K562 (cell line): ENCODE measurements at regions not wholly inside any gene's neighbourhood (a gene's known extent, or its start where the extent isn't known, plus 50 kb on each side); places are given as distances from the start of the nearest gene placed in this dataset.

Source experiments
- ATAC-seq: fragments of 200-7000 bp; cut with Tn5 transposase; 3 replicates; pipeline ENCODE4 v1.9.1; 2020; ENCODE audit warnings: moderate library complexity
- BruUV-seq: library from RNA; stranded (reverse); fragments of 400-500 nt; replicated peaks from 2 replicates; lab custom pipeline; 2021; lab: Mats Ljungman, UMichigan
- CTCF ChIA-PET: fragments of 300-600 bp; formaldehyde crosslinking; extraction: SDS; loops from one replicate; lab custom pipeline; 2021; ENCODE audit warnings: low intra/inter-chr PET ratio; lab: Yijun Ruan, JAX
- POLR2A ChIA-PET: fragments of 300-600, 350-650 bp; sonication (Branson Sonifier 250); formaldehyde crosslinking; extraction: SDS; loops from one replicate; lab custom pipeline; 2021; ENCODE audit warnings: antibody characterized with exemption, inconsistent platforms; lab: Yijun Ruan, JAX
- DNase-seq, 4 experiments: peaks; one replicate each; pipeline versions ENCODE4 v3.0.0 to v3.0.0-alpha.2; 2011 to 2018; ENCODE audit warnings: low spot score in 3 of 4, mixed read lengths in 3 of 4; ENCODE audit errors: extremely low read depth in 1 of 4
- FAIRE-seq: peaks from 2 replicates; lab custom pipeline; 2011; peaks lifted over from hg19 to GRCh38; lab: Jason Lieb, UNC
- H2AFZ ChIP-seq: 2 replicates; pipeline ENCODE4 v1.6.0; 2011; ENCODE audit warnings: low read depth, low read length, control low read depth, inconsistent platforms
- H3K27ac ChIP-seq: fragments of 200-600 bp; 3 replicates; pipeline ENCODE4 v1.8.0; 2011; ENCODE audit warnings: low read depth, mild to moderate bottlenecking, control low read depth, inconsistent platforms, low read length, moderate library complexity, mixed read lengths; ENCODE audit errors: extremely low read depth
- H3K27me3 ChIP-seq, 2 experiments: fragments of 300-600 bp in 1 of 2; 2 replicates in 1 of 2; 3 replicates in 1 of 2; pipeline versions ENCODE4 v1.6.0 to v1.8.0; 2011; ENCODE audit warnings: inconsistent platforms in 2 of 2, low read length in 2 of 2, mild to moderate bottlenecking in 1 of 2, mixed read lengths in 1 of 2, moderate library complexity in 1 of 2; ENCODE audit not compliant: control insufficient read depth in 2 of 2, insufficient read depth in 2 of 2
- H3K36me3 ChIP-seq: fragments of 300-600 bp; 3 replicates; pipeline ENCODE4 v1.8.0; 2011; ENCODE audit warnings: mild to moderate bottlenecking, low read length, inconsistent platforms; ENCODE audit not compliant: control insufficient read depth, insufficient read depth
- H3K4me1 ChIP-seq, 2 experiments: fragments of 200-600 bp in 1 of 2; replicated peaks in 1 of 2; 2 replicates in 1 of 2; 3 replicates in 1 of 2; pipeline versions ENCODE4 v1.5.1 to v1.8.0; 2011; ENCODE audit warnings: inconsistent platforms in 2 of 2, low read length in 2 of 2, mild to moderate bottlenecking in 1 of 2, mixed read lengths in 1 of 2, moderate library complexity in 1 of 2; ENCODE audit not compliant: control insufficient read depth in 2 of 2, insufficient read depth in 2 of 2
- H3K4me2 ChIP-seq: 2 replicates; pipeline ENCODE4 v1.6.1; 2011; ENCODE audit warnings: low read length, control low read depth, inconsistent platforms, mixed read lengths; ENCODE audit not compliant: insufficient read depth
- H3K4me3 ChIP-seq: fragments of 200-600 bp; sonication (generic), shearing (Covaris generic); 2 replicates; pipeline ENCODE4 v1.5.1; 2016; ENCODE audit warnings: control low read depth, inconsistent platforms
- H3K79me2 ChIP-seq: fragments of 200-600 bp; 3 replicates; pipeline ENCODE4 v1.8.0; 2011; ENCODE audit warnings: low read length, inconsistent platforms; ENCODE audit not compliant: control insufficient read depth, insufficient read depth
- H3K9ac ChIP-seq, 2 experiments: 2 replicates each; pipeline versions ENCODE4 v1.6.0 to v1.6.1; 2011; ENCODE audit warnings: low read depth in 2 of 2, low read length in 2 of 2, control low read depth in 1 of 2, inconsistent platforms in 1 of 2, mild to moderate bottlenecking in 1 of 2, mixed read lengths in 1 of 2; ENCODE audit not compliant: insufficient read depth in 1 of 2
- H3K9me1 ChIP-seq: one replicate; pipeline ENCODE4 v1.6.0; 2011; ENCODE audit warnings: inconsistent platforms, mild to moderate bottlenecking, low read length, moderate library complexity; ENCODE audit not compliant: control insufficient read depth, insufficient read depth
- H3K9me3 ChIP-seq: replicated peaks from 2 replicates; pipeline ENCODE4 v1.5.1; 2011; ENCODE audit warnings: low read depth, low read length, inconsistent platforms; ENCODE audit not compliant: control insufficient read depth, insufficient read depth
- H4K20me1 ChIP-seq: replicated peaks from 2 replicates; pipeline ENCODE4 v1.6.1; 2011; ENCODE audit warnings: low read length, inconsistent platforms, mixed read lengths; ENCODE audit not compliant: control insufficient read depth, insufficient read depth
- AFF1 ChIP-seq, 2 experiments: fragments of 450-650 bp; IDR thresholded peaks; 2 replicates each; pipeline ENCODE4 v1.6.1; 2018; ENCODE audit warnings: mild to moderate bottlenecking in 2 of 2, low read depth in 1 of 2; ENCODE audit not compliant: partially characterized antibody in 2 of 2
- EP400 ChIP-seq: fragments of 450-650 bp; IDR thresholded peaks from 2 replicates; pipeline ENCODE4 v1.6.1; 2017; ENCODE audit warnings: antibody characterized with exemption, mild to moderate bottlenecking, moderate library complexity
- GTF3C2 ChIP-seq: IDR thresholded peaks from 3 replicates; pipeline ENCODE4 v1.6.1; 2011; ENCODE audit warnings: borderline replicate concordance, mild to moderate bottlenecking, moderate library complexity; ENCODE audit not compliant: insufficient read length; ENCODE audit errors: extremely low read depth
- NFE2L1 ChIP-seq: fragments of 450-650 bp; IDR thresholded peaks from 2 replicates; pipeline ENCODE4 v1.6.1; 2016; ENCODE audit warnings: missing genetic modification characterization, low read depth, mild to moderate bottlenecking, missing compliant biosample characterization, moderate library complexity, borderline replicate concordance
- RBM15 ChIP-seq: fragments of 200-400 bp; formaldehyde crosslinking; IDR thresholded peaks from 2 replicates; pipeline ENCODE4 v1.6.1; 2018; ENCODE audit warnings: mild to moderate bottlenecking, low read length, moderate library complexity; ENCODE audit not compliant: insufficient read depth
- TCF7 ChIP-seq: sonication (generic); IDR thresholded peaks from 2 replicates; pipeline ENCODE4 v1.6.1; 2016; ENCODE audit warnings: antibody characterized with exemption, borderline replicate concordance
- ZBTB9 ChIP-seq: fragments of 450-650 bp; formaldehyde crosslinking; IDR thresholded peaks from 2 replicates; pipeline ENCODE4 v1.4.0; 2020; ENCODE audit warnings: mild to moderate bottlenecking, moderate library complexity
- ZFP30 ChIP-seq: fragments of 250-450 bp; sonication (Bioruptor Pico); IDR thresholded peaks from 2 replicates; pipeline ENCODE4 v1.8.0; 2022; ENCODE audit warnings: moderate library complexity, mild to moderate bottlenecking, inconsistent platforms, borderline replicate concordance
- ZNF133 ChIP-seq: fragments of 250-450 bp; sonication (Bioruptor Pico); IDR thresholded peaks from 2 replicates; pipeline ENCODE4 v1.4.0; 2020; ENCODE audit warnings: mild to moderate bottlenecking
- WGBS: fragments of 100-300 bp; shearing (Covaris generic); methylation state at CpG from one replicate; pipeline ENCODE4 v1.1.6; 2016; ENCODE audit warnings: low coverage, mixed read lengths; ENCODE audit not compliant: insufficient coverage; ENCODE audit errors: missing lambda C conversion rate; 5-methylcytosine and 5-hydroxymethylcytosine counted together
- in situ Hi-C: fragments of 300-500 bp; cut with MboI; formaldehyde crosslinking; loops from 4 replicates; pipeline ENCODE4 v1.15.0; 2018; ENCODE audit warnings: inconsistent platforms, mixed read lengths
- intact Hi-C: fragments of 100-400 bp; cut with micrococcal nuclease; formaldehyde crosslinking; loops from 2 replicates; pipeline ENCODE4 v1.14.2; 2022

GRCh38 chr1:213623862-213624261, 363.9 kb upstream of the PROX1 start:
- 1% methylated on average over 4 of the region's 4 CpGs for WGBS

More at GRCh38 chr1:213623862-213624261, 363.9 kb upstream of the PROX1 start:
- ChIA-PET POLR2A (interaction anchor here (0.6 kb wide), 1 partner anchor 8 kb away, joined by 4 read pairs; no protein-coding TSS in a partner anchor), CTCF (no interaction called here)
- FAIRE-seq (no peak), ATAC-seq (no peak), DNase-seq (no peak)
- H4K20me1 ChIP-seq: no peaks in the 10 kb centered on the region
- H3K9me1 ChIP-seq: peaks cover 3% of the 10 kb centered on the region
- no peak overlapping the region for H3K4me2 ChIP-seq
- H2AFZ ChIP-seq: no peak overlapping the region
- H3K36me3 ChIP-seq: no peaks in the 10 kb centered on the region
- H3K27me3 ChIP-seq: peaks cover 14 to 27% of the 10 kb centered on the region in 2 experiments
- no TSS peak for BruUV-seq
- H3K4me1 ChIP-seq: no peaks in the 10 kb centered on the region
- no peak overlapping the region for H3K27ac ChIP-seq
- no peaks in the 10 kb centered on the region for H3K79me2 ChIP-seq
- no peak overlapping the region for H3K9ac ChIP-seq
- no peaks in the 10 kb centered on the region for H3K9me3 ChIP-seq
- in situ Hi-C loops (no loop called here), intact Hi-C loops (no loop called here)
- TF ChIP-seq GTF3C2: no peak
- TF ChIP-seq RBM15: no peak
- no peak for TF ChIP-seq TCF7
- TF ChIP-seq ZFP30 (CRISPR knock-in tag): no peak
- no peak for TF ChIP-seq AFF1 (IDR thresholded peaks at IDR 0.05; ENCODE audit: low read depth in 1 of 2, partially characterized antibody in 2 of 2)
- TF ChIP-seq ZNF133 (CRISPR knock-in tag): no peak
- no peak for TF ChIP-seq ZBTB9 (CRISPR knock-in tag)
- TF ChIP-seq NFE2L1: no peak
- no peak for TF ChIP-seq EP400
- H3K4me3 ChIP-seq: no peak overlapping the region
